ENCODE measurements at regions not wholly inside any gene's neighbourhood (a gene's known extent, or its start where the extent isn't known, plus 50 kb on each side); places are given as distances from the start of the nearest gene placed in this dataset.

- TF ChIP-seq SNAI2 (CRISPR knock-in tag; IDR thresholded peaks at IDR 0.05): no peak
- no peak for TF ChIP-seq ZFP3 (CRISPR knock-in tag; IDR thresholded peaks at IDR 0.05)
- no peak for TF ChIP-seq ESRRG (CRISPR knock-in tag; IDR thresholded peaks at IDR 0.05)
- TF ChIP-seq TOX (CRISPR knock-in tag; IDR thresholded peaks at IDR 0.05; ENCODE audit: borderline replicate concordance): no peak
- TF ChIP-seq PATZ1 (CRISPR knock-in tag; IDR thresholded peaks at IDR 0.05; ENCODE audit: borderline replicate concordance): no peak
- TF ChIP-seq CREB5 (CRISPR knock-in tag; IDR thresholded peaks at IDR 0.05; ENCODE audit: low read depth): no peak
- no peak for TF ChIP-seq POU6F1 (CRISPR knock-in tag; IDR thresholded peaks at IDR 0.05; ENCODE audit: borderline replicate concordance, low read depth)
- TF ChIP-seq GLIS3 (CRISPR knock-in tag; IDR thresholded peaks at IDR 0.05): no peak
- no peak for TF ChIP-seq ZNF70 (CRISPR knock-in tag; IDR thresholded peaks at IDR 0.05)
These were observed 920.5 kb downstream of the LRFN5 start for GRCh38 chr14:42527141-42527540.
